PFSK-1 (cell line): ENCODE measurements at regions not wholly inside any gene's neighbourhood (a gene's known extent, or its start where the extent isn't known, plus 50 kb on each side); places are given as distances from the start of the nearest gene placed in this dataset.

Source experiments
- FOXP2 ChIP-seq: optimal IDR thresholded peaks from 2 replicates; pipeline ENCODE3; 2011; ENCODE audit warnings: borderline replicate concordance, control low read depth, inconsistent platforms; ENCODE audit not compliant: insufficient read depth; ENCODE audit errors: extremely low read length, extremely low read depth
- POLR2AphosphoS5 ChIP-seq: IDR thresholded peaks from 2 replicates; pipeline ENCODE4 v1.6.1; 2012; ENCODE audit warnings: low read depth, mild to moderate bottlenecking, control low read depth, low read length, moderate library complexity
- SIN3A ChIP-seq: IDR thresholded peaks from 2 replicates; pipeline ENCODE4 v1.6.1; 2012; ENCODE audit warnings: mild to moderate bottlenecking, low read length, moderate library complexity, borderline replicate concordance; ENCODE audit not compliant: insufficient read depth
- TAF1 ChIP-seq: IDR thresholded peaks from 2 replicates; pipeline ENCODE4 v1.6.1; 2012; ENCODE audit warnings: low read length, control low read depth, borderline replicate concordance; ENCODE audit not compliant: insufficient read depth
- TF ChIP-seq, protein P1 (sequence below), 2 experiments: IDR thresholded peaks; 2 replicates each; pipeline versions ENCODE4 v1.6.1 to v1.8.0; 2011 to 2012; ENCODE audit warnings: low read depth in 2 of 2, low read length in 2 of 2, control low read depth in 1 of 2, inconsistent platforms in 1 of 2, mild to moderate bottlenecking in 1 of 2, moderate library complexity in 1 of 2; ENCODE audit not compliant: insufficient read depth in 1 of 2

DNA sequence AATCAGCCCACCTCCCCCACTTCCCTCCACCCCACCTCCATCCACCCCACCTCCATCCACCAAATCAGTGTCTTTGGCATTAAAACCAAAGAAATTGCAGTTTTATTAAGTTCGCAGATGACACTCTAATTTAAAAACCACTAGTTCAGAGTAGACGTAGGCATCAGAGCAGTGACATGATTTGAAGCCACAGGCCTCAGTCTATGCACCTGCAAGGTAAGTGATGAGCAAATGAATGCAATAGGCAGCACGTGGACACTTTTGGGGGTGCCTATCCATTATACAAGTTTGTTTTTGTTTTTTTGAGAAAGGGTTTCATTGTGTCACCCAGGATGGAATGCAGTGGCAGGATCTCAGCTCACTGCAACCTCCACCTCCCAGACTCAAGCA lies 88.0 kb upstream of the TRIM2 start:
- TF ChIP-seq POLR2AphosphoS5 (no peak), FOXP2 (no peak), TAF1 (no peak), SIN3A (no peak)
- TF ChIP-seq, protein P1, sequence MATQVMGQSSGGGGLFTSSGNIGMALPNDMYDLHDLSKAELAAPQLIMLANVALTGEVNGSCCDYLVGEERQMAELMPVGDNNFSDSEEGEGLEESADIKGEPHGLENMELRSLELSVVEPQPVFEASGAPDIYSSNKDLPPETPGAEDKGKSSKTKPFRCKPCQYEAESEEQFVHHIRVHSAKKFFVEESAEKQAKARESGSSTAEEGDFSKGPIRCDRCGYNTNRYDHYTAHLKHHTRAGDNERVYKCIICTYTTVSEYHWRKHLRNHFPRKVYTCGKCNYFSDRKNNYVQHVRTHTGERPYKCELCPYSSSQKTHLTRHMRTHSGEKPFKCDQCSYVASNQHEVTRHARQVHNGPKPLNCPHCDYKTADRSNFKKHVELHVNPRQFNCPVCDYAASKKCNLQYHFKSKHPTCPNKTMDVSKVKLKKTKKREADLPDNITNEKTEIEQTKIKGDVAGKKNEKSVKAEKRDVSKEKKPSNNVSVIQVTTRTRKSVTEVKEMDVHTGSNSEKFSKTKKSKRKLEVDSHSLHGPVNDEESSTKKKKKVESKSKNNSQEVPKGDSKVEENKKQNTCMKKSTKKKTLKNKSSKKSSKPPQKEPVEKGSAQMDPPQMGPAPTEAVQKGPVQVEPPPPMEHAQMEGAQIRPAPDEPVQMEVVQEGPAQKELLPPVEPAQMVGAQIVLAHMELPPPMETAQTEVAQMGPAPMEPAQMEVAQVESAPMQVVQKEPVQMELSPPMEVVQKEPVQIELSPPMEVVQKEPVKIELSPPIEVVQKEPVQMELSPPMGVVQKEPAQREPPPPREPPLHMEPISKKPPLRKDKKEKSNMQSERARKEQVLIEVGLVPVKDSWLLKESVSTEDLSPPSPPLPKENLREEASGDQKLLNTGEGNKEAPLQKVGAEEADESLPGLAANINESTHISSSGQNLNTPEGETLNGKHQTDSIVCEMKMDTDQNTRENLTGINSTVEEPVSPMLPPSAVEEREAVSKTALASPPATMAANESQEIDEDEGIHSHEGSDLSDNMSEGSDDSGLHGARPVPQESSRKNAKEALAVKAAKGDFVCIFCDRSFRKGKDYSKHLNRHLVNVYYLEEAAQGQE (IDR thresholded peaks at IDR 0.05; ENCODE audit: insufficient read depth in 1 of 2, low read depth in 2 of 2, low read length in 2 of 2) = no peak

DNA sequence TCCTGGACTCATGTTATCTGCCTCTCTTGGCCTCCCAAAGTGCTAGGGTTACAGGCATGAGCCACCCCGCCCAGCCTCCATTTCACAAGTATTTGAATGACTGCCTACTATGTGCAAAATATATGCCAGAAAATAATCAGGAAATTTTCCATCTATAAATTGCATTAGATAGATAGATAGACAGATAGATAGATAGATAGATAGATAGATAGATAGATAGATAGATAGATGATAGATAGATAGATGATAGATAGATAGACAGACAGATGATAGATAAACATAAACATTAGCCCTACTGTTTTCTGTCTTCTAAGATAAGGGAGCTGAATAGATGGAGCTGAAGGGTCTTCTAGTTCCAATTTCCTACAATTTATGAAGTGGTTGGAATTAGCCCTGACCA lies 87.4 kb upstream of the TRIM2 start:
- TF ChIP-seq, protein P1 (IDR thresholded peaks at IDR 0.05; ENCODE audit: insufficient read depth in 1 of 2, low read depth in 2 of 2, low read length in 2 of 2) = no peak

DNA sequence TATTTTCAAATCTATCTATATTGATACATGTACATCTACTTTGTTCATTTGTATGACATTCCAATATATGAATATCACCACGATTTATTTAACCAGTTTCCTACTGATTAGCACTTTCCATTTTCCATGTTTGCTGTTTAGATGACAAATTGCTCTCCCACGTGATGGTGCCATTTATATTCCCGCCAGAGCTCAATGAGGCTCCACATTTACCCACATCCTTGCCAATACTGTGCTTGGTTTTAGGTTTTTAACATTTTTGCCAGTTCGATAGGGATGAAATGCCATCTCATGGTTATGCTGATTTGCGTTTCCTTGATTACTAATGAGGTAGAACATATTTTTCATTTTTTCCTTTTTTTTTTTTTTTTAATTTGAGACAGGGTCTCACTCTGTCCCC lies 86.7 kb upstream of the TRIM2 start:
- TF ChIP-seq, protein P1 (IDR thresholded peaks at IDR 0.05; ENCODE audit: insufficient read depth in 1 of 2, low read depth in 2 of 2, low read length in 2 of 2) = no peak
- no peak for TF ChIP-seq SIN3A
- TF ChIP-seq FOXP2 = no peak
- TF ChIP-seq TAF1 = no peak
- TF ChIP-seq POLR2AphosphoS5 = no peak

DNA sequence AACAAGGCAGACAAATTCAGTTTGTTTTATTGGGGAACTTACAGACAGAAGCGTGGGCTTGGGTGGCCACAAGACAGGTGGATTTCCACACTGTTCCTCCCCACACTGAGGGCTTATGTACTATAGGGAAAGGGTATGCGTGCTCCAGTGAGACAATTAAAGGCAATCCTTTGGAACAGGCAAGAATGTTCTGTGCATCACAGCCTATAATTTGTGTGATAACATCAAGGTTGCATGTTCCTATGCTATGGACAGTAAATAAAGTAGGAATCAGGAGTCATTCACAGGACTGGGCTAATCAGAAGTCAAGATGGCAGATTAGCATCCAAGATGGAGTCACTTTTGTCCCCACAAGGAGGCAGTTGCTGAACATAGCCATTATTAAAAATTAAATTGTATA lies 84.6 kb upstream of the TRIM2 start:
- no peak for TF ChIP-seq SIN3A
- no peak for TF ChIP-seq POLR2AphosphoS5
- TF ChIP-seq FOXP2 = no peak

DNA sequence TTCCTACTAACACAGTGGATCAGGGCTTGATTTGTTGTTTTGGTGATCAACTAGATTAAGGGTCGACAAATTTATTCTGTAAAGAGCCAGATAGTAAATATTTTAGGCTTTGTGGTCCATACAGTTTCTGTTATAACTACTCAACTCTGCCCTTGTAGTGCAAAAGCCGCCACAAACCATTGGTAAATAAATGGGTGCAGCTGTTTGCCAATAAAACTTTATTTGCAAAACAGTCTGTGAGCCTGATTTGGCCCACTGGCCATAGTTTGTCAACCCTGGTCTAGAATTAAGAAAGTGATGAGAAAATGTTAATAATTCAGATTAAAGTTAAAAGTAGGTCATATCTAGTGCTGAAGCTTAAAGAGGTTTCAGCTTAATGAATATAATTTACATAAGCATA lies 84.0 kb upstream of the TRIM2 start:
- TF ChIP-seq TAF1 = no peak
- TF ChIP-seq FOXP2 = no peak
- no peak for TF ChIP-seq SIN3A
- no peak for TF ChIP-seq POLR2AphosphoS5
- TF ChIP-seq, protein P1 (IDR thresholded peaks at IDR 0.05; ENCODE audit: insufficient read depth in 1 of 2, low read depth in 2 of 2, low read length in 2 of 2) = no peak
